ENCODE measurements at regions not wholly inside any gene's neighbourhood (a gene's known extent, or its start where the extent isn't known, plus 50 kb on each side); places are given as distances from the start of the nearest gene placed in this dataset.
A peak's percentile ranks its signal among the peaks of the same experiment; 100 is the strongest.

DNA sequence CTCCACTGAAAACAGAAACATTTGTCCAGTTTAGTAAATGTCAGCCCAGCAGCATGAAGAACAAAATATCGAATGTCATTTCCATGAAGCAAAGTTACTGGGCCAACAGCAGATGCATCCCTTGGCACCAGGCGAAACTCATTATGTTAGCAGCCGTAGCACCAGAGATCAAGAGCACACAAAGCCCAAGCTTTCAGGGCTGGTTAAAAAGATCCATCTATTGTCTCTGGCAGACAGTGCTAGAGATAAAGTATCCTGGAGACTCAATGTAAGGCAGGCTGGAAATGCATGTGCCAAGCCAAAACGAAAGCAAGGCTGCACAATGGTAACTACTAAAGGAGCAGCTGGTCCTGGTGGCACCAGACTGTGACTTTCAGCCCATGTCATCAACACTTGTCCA is 120.3 kb upstream of the PLEKHG7 start:
- no peak for DNase-seq (ENCODE audit: low spot score)

DNA sequence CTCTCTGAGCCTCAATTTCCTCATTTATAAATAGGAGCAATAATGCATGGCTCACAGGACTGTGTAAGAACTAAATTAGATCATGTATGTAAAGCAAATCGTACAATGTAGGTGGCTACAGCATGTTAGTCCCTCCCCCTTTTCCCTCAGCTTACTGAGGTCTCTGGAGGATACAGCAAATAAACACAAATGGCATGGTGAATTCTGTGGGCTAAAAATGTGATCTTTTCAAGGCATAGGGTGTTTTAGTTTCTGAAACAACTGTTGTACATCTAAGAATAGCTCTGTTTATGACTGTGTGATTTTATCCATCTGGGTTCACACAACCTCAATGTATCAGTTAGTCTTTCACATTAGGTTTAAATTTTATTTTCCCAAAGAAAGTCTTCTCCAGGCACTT is 121.2 kb upstream of the PLEKHG7 start:
- no peak for DNase-seq (ENCODE audit: low spot score)

DNA sequence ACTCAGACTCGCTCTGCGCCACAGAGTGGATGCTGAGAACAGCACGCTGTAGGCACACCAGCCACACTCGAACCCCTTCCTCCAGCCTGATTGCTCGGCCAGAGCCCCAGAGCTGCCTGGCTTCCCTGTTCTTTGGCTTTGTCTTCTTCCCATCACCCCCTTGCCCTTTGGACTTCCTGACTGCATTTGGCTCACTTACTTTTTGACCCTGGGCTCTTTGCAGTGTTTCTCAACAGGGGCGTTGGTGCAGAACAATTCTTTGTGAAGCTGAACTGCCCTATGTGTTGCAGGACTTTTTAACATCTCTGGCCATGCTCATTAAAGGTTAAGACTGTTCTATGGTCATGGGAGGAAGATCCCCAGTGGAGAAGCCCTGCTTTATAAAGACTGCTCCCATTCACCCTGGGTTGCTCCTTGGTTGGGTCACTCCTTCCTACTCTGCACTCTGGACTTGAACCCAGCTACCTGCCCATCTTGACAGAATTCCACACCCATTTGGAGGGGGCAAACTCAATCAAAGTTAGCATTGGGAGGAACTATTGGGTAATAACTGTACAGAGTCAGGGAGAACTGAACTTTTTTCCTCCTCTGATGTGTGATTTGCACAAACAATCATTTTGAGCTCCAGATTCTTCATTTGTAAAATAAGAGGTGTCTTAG is 127.7 kb upstream of the PLEKHG7 start:
- DNase-seq (ENCODE audit: low spot score), result no peak

DNA sequence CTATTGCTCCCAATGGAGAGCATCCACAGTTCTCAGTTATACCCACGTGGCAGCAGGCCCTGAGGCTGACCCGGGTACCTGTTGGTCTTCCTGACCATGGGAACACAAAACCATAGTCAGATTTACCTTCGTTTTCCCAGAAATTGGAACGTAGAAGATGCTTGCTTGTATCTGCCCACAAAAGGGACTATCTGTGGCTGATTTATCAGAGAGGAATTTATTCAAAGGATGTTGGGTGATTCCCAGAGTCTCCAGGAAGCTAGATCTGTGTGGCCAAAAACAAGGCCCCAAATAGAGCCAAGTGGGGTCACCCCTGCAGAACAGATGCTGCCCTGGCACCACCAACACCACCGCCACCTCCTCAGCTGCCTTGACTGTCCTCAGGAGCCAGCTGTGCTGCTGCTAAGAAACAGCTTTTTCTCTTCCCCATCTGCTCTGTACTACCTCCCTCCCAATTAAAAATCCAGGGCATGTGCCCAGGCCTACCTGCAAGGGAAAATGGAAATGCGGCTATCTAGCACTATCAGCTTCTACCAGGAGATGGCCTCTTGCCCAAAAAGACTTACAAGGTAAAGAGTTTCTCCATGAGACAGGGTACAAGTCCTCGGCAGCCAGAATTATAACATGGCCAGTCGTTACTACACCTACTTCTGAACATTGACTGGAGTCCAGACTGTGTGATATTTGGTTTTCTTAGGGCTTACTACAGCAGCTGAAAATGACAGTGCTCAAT is 128.6 kb upstream of the PLEKHG7 start:
- DNase-seq (ENCODE audit: low spot score), result no peak

DNA sequence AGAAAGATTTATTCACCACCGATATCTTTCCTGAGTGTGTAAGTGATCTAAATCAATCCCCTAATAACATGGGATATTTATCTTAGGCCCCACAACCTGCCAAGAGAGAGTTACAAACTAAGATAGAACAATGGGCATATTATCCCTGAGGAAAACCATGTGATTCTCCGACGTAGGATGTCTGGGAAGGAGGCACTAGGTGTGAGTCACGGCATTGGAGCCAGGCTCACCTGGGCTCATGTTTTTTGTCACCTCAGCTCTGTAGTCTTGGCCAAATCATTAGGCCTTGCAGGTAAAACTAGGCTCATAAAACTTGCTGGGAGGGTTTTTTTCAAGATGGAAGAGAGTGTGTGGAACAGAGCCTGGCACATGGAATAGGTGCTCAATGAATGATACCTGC is 129.7 kb upstream of the PLEKHG7 start:
- DNase-seq (ENCODE audit: low spot score), result no peak

DNA sequence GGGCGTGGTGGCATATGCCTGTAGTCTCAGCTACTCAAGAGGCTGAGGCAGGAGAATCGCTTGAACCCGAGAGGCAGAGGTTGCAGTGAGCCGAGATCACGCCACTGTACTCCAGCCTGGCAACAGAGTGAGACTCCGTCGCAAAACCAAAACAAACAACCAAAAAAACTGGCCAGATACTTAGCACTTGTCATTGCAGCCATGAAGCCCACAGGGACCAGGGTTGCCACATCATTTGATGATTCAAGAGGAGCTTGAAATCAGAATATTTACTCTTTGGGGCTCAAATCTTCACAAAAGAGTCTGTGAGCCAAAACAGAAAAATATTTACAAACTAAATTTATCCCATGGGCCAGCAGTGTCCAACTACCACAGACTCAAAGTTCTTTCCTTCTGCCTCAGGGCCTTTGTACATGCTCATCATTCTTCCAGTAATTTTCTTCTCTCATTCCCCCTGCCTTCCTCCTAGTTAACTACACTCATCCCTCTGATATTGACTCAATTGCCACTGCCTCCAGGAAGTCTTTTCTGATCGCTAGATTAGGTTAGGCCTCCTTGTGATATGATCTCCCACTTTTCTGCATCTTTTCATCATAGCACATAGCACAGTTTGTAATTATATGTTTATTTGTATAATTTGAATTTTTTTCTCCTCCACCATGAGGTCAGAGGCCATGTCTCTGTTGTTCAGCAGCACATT is 130.8 kb upstream of the PLEKHG7 start:
- DNase-seq (ENCODE audit: low spot score), result no peak

DNA sequence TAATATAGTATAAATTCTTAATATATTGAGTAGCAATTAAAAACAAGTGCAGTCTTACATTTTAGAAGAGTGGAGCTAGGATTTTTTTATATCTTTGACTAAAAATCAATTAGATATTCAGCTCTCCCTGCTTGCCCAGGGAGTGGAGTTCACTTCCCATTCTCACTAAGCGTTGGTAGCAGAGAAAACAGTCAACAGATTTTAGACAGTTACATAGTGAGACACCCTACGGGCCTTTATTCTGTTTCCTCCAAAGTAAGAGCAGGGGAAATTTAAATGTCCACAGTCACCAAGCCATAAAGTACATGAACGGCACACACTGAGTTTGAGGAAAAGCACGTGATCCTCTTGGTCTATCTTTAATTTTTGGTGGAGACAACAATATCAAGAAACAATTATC is 131.6 kb upstream of the PLEKHG7 start:
- no peak for DNase-seq (ENCODE audit: low spot score)

DNA sequence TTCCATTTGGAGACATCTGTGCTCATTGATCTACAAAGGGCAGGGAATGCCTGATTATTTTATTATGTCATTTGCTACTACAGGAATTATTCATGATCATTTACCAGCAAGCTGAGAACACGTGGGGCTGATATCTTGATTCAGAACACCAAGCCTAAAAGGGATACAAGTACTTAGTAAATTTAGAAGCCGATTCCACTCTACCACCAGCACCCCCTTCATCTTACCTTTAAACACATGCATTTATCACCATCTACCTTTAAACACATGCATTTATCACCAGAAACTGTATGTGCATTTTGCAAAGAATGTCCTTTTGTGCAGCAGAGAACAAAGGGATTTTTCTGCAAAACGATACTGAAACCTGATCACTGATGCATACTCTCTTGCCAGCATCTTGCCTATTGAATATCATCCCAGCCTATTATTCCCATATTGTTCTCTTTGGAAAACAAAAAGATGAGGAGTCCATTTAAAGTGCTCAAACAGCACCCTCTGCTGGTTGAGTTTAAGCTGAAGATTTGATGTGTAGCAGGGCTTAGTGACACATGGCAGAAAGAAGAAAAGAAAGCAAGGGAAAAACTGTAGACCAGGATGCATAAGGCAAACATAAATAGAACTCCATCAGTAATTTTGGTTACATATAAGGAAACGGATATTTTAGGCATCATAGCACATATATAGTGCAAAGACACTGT is 132.6 kb upstream of the PLEKHG7 start:
- DNase-seq (ENCODE audit: low spot score), result peak; percentile 97

DNA sequence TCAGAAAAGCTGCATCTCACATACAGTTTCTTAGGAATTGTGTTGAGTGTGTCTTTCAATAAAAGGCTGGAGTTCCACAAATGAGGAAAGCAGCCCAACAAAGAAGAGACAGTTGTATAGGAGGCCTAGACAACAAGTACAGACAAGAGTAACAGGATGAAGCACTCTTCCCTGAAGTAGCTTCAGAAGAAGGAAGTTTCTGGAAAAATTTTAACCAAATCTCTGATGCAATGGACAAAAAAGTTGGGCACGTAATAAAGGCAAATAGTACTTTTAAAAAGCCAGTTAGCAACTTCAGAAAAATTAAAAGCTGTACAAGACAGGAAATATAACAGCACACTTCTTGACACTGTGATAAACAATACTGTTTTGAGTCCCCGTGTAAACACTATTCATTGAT is 134.1 kb upstream of the PLEKHG7 start:
- DNase-seq (ENCODE audit: low spot score), result no peak

DNA sequence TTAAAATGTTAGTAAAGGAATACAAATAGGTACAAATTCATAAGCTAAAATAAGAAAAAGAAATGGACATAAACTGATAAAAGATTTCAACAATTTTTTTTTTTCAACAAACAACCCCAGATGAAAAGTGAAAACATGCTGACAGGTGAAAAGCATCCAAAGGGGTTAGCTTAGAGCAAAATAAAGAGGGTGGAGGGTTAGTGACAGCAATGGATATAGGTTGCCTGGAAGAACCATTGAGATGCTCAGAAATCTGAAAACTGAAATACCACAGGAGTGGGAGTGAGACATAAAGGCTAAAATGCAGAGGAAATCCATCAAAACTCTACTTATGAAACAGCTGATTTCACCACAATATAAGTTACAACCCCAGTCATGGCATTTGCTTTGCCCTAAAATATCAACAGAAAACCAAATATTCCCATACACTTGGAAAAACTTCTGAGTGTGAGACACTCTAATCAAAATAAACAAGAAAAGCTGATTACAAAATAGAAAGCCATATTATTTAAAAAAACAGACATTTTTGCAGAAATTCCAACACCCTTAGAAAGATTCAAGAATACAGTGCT is 136.3 kb upstream of the PLEKHG7 start:
- DNase-seq (ENCODE audit: low spot score), result no peak

DNA sequence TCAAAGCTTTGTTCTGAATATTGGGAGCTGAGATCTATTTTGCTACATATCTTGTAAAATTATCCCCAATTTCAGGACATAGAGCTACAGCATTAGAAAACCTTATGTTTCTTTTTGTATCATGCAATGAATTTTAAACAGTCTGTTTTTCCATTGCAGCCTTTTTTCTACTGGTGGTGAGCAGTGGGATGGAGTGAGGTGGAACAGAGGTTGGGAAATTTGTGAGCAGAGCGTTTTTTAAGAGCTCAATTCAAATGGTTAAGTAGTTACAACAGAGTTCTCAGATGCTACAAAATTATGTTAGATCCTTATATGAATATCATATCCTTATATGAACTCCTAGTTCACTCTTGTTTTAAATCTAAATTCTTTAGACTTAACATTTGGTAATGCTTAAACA is 139.0 kb upstream of the PLEKHG7 start:
- DNase-seq (ENCODE audit: low spot score), result no peak

DNA sequence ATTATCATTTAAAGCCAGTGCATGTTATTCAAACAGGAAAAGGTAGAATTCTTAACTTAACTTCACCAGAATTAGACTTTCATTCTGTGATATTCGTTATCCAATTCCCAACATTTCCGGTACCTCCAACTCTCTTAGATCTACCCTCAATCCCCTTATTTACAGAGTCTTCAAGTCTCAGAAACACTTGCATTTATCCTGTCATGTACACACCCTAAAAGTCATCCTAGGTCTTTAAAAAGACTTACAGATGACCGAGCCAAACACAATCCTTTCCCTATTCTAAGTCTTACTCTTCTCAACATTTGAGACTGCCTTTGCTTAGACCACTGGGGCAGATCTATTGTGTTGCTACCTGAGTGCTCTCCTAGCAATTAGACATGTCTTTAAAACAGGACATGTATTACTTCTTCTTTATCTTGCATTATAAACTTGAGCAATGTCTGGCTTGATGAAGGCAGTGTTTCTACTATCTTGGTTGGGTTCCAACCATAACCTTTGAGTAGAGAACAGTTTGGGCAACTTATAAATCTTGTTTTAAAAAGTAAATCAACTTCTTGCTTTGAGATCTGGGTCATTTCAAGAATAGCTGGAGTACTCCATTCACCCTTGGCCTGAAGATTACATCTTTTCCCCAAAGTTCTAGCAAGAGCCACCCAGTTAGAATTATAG is 140.6 kb upstream of the PLEKHG7 start:
- DNase-seq (ENCODE audit: low spot score), result no peak

DNA sequence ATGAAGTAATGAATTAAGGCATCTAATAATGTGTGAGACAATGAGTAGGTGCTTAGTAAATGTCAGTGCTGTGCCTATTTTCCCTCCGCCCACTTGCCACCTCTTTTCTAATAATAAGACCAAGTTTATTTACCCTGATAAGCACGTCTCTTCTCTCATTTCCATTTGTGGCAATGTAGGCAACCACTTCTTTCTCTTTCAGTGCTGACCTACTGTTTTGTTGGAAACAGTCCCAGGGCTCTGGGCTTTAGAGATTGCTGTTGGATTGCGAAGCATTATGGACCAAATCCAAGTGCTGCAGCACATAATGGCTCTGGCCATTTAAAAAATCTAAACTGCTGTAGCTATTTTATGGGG is 141.3 kb upstream of the PLEKHG7 start:
- DNase-seq (ENCODE audit: low spot score), result peak; percentile 59

DNA sequence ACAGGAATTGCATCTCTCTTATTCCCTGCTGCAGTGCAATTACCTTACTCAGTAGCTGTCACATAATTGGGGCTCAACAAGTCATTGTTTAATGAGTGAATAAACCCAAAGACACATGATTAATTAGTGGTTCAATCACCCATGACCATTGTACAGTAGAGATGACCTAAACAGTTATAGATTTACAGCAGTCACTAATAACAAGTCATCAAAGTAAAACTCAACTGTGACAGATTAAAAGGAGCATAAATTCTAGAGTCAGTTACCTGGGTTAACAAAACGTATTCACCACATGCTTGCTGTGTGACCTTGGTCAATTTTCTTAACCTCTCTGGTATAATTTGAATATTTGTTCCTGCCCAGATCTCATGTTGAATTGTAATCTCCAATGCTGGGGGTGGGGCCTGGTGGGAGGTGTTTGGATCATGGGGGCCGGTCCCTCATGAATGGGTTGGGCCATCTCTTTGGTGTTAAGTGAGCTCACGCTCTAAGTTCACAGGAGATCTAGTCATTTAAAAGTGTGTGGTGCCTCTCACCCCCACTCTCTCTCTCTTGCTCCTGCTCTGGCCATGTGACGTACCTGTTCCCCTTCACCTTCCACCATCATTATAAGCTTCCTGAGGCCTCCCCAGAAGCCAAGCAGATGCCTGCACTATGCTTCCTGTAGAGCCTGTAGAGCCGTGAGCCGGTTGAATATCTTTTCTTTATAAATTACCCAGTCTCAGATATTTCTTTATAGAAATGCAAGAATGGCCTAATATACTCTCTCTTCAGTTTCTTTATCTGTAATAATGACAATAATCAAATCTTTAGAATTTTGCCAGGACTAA is 141.9 kb upstream of the PLEKHG7 start:
- DNase-seq (ENCODE audit: low spot score), result no peak

DNA sequence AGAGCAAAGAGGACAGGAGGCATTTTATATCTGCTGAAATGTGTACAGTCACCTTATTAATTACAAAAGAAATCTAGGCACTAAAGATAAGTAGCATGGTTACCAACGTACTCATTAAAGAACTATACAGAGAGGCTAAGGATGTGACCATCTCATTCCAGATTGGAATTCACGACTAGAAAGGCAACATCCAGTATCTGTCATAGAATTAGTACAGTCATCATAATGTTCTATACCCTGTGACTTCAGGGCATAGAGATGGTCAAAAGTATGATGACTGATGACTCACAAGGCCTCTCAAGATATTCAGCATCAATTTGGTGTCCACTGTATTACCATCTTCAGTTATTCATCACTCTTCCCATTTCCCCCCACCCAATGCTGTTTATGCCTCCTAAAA is 144.0 kb upstream of the PLEKHG7 start:
- no peak for DNase-seq (ENCODE audit: low spot score)

DNA sequence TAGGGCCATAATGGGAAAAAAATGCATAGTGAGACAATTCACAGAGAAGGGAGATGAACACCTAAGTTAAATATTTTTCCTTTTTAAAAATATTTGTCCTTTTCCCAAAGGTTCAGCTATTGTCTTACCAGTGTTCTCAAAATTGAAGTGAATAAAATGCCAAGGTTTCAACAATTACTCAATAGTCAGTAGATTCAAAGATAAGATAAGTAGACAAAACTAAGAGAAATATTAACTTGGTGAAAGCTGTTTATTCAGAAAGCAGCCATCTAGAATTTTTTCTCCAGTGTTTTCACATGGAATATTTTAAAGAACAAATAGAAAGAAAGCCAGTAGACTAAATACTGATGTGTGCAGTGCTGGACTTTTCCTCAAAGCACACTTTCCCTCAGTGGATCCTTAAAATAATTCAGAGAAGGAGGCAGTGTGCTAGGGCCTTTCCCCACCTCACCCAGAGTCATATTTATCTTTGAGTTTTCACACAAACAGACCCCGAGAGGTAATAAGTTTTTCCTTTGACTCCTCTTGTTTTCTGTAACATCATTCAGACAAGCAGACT is 144.5 kb upstream of the PLEKHG7 start:
- DNase-seq (ENCODE audit: low spot score), result no peak

DNA sequence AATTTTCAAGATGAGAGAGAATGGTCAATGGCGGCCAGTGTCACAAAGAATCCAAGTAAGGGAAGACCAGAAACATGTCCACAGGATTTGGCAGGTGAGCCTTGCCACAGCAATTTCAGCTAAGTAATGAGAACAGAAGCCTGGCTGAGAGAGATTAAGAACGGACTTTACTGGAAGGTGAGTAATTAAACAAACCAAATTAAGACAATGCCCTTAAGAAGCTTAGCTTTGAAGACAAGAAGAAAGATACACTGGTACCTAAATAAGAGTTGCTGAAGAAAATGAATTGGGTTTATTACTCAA is 145.4 kb upstream of the PLEKHG7 start:
- no peak for DNase-seq (ENCODE audit: low spot score)

DNA sequence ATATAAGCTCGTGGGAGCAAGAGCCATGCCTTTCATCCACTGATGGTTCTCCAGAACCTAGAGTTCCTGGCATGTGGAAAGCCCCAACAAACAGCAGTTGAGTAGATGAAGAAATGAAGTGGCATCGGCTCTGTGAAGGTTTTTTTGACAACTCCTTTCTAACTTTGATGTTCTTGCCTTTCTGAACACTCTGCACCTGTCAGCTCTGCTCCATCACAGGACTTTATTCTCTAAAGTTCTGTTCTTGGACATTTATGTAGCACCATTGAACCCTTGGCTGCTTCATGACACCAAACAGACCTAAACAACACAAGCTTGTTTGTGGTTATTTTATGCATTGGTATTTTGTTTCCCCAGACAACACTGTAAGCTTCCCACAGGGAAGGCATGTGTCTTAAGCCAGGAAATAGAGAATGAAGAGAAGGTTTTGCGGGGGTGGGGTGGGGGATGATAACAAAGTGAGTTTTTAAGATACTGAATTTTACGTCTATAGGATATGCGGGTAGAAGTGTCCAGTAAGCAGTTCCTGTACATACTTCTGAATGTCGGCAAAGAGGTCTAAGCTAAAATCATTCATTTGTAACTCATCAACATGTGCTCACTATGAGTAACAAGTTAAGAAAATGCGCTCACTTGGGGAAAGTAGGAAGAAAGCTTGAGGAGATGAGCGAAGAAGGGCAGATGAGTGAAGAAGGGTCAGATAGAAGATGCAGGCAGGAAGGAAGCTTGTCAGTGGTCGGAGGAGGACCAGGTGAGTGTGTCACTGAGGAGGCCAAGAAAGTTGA is 146.0 kb upstream of the PLEKHG7 start:
- no peak for DNase-seq (ENCODE audit: low spot score)

DNA sequence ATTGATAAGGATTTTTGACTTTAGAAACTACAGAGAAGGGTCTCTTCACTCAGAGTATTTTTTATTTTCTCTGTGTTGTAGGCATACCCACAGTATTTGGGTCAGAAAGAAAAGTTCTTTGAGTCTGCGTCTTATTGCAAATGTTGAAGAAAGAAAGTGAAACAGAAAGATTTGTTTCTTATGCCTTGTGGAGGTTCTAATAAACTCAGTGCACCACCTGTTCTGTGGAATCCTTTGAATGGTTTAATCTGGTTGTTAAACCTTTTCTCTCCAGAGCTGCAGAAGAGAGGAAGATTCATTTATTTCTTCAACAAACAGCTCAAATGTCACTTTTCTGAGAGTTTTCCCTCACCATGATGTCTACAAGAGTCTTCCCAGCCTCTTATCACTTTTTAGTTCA is 146.6 kb upstream of the PLEKHG7 start:
- DNase-seq (ENCODE audit: low spot score), result no peak
